Gastrocnemius medialis (tissue), 4 donors: ENCODE measurements at regions not wholly inside any gene's neighbourhood (a gene's known extent, or its start where the extent isn't known, plus 50 kb on each side); places are given as distances from the start of the nearest gene placed in this dataset.

ENCODE experiments used
- POLR2A ChIP-seq, 2 donors: fragments of 450-650 bp; IDR thresholded peaks; one replicate each; pipeline ENCODE4 v1.6.1; 2017; ENCODE audit warnings: antibody characterized with exemption in 2 of 2, mild to moderate bottlenecking in 2 of 2, moderate library complexity in 2 of 2
- TF ChIP-seq, protein P1 (sequence below), 5 experiments: fragments of 450-650 bp in 3 of 5; fragments of 200-600 bp in 2 of 5; sonication (generic) in 2 of 5; IDR thresholded peaks in 4 of 5; conservative IDR thresholded peaks in 1 of 5; 1 replicate in 4 of 5; 2 replicates in 1 of 5; pipeline ENCODE4 v1.5.1; 2016 to 2019; ENCODE audit warnings: antibody characterized with exemption in 5 of 5, mild to moderate bottlenecking in 3 of 5, moderate library complexity in 3 of 5

DNA sequence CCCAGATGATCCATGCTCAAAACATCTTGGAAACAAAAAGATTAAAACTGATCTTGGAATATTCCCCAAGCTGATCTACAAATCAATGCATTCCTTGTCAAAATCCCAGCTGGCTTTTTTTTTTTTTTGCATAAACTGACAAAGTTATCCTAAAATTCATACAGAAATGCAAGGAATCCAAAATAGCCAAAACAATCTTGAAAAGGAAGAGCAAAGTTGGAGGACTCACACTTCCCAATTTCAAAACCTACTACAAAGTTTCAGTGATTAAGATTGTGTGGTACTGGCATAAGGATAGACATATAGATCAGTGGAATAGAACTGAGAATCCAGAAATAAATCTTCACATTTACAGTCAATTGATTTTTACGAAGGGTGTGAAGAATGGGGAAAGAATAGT lies 306.8 kb upstream of the MGAT5 start:
- TF ChIP-seq, protein P1, sequence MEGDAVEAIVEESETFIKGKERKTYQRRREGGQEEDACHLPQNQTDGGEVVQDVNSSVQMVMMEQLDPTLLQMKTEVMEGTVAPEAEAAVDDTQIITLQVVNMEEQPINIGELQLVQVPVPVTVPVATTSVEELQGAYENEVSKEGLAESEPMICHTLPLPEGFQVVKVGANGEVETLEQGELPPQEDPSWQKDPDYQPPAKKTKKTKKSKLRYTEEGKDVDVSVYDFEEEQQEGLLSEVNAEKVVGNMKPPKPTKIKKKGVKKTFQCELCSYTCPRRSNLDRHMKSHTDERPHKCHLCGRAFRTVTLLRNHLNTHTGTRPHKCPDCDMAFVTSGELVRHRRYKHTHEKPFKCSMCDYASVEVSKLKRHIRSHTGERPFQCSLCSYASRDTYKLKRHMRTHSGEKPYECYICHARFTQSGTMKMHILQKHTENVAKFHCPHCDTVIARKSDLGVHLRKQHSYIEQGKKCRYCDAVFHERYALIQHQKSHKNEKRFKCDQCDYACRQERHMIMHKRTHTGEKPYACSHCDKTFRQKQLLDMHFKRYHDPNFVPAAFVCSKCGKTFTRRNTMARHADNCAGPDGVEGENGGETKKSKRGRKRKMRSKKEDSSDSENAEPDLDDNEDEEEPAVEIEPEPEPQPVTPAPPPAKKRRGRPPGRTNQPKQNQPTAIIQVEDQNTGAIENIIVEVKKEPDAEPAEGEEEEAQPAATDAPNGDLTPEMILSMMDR (IDR thresholded peaks at IDR 0.05 in 4 of 5, conservative IDR thresholded peaks at IDR 0.05 in 1 of 5): no peak
- no peak for TF ChIP-seq POLR2A (IDR thresholded peaks at IDR 0.05)
